AG04449 (cell line): ENCODE measurements at regions not wholly inside any gene's neighbourhood (a gene's known extent, or its start where the extent isn't known, plus 50 kb on each side); places are given as distances from the start of the nearest gene placed in this dataset.
"Not testable (repeated sequence)": the region's sequence is repeated elsewhere in the genome, so short reads cannot be mapped to it uniquely, and the experiment has no call there.

Experiments used
- CTCF ChIA-PET: fragments of 350-600 bp; formaldehyde crosslinking; extraction: SDS; loops from one replicate; lab custom pipeline; 2021; ENCODE audit warnings: antibody characterized with exemption; lab: Yijun Ruan, JAX
- POLR2A ChIA-PET: fragments of 400-600, 350-600 bp; formaldehyde crosslinking; extraction: SDS; loops from one replicate; lab custom pipeline; 2020; ENCODE audit warnings: antibody characterized with exemption, inconsistent platforms; lab: Yijun Ruan, JAX
- DNase-seq: peaks from one replicate; pipeline ENCODE4 v3.0.0-alpha.2; 2010; ENCODE audit warnings: low read depth, low spot score
- H3K4me3 ChIP-seq: 2 replicates; pipeline ENCODE4 v1.5.1; 2011; ENCODE audit warnings: low read depth, mild to moderate bottlenecking, control low read depth, low read length
- TF ChIP-seq, protein P1 (sequence below): IDR thresholded peaks from one replicate; pipeline ENCODE4 v1.5.1; 2011; ENCODE audit warnings: mild to moderate bottlenecking, moderate library complexity, low read length, control low read depth, inconsistent platforms; ENCODE audit not compliant: insufficient read depth; ENCODE audit errors: missing control alignments

- POLR2A ChIA-PET, result no interaction called here
- DNase-seq, result no peak
- H3K4me3 ChIP-seq, result no peak overlapping the region
- CTCF ChIA-PET, result no interaction called here
- TF ChIP-seq, protein P1, sequence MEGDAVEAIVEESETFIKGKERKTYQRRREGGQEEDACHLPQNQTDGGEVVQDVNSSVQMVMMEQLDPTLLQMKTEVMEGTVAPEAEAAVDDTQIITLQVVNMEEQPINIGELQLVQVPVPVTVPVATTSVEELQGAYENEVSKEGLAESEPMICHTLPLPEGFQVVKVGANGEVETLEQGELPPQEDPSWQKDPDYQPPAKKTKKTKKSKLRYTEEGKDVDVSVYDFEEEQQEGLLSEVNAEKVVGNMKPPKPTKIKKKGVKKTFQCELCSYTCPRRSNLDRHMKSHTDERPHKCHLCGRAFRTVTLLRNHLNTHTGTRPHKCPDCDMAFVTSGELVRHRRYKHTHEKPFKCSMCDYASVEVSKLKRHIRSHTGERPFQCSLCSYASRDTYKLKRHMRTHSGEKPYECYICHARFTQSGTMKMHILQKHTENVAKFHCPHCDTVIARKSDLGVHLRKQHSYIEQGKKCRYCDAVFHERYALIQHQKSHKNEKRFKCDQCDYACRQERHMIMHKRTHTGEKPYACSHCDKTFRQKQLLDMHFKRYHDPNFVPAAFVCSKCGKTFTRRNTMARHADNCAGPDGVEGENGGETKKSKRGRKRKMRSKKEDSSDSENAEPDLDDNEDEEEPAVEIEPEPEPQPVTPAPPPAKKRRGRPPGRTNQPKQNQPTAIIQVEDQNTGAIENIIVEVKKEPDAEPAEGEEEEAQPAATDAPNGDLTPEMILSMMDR, result no peak
These were observed 246.5 kb downstream of the MYCN start for GRCh38 chr2:16186661-16187481.

DNA sequence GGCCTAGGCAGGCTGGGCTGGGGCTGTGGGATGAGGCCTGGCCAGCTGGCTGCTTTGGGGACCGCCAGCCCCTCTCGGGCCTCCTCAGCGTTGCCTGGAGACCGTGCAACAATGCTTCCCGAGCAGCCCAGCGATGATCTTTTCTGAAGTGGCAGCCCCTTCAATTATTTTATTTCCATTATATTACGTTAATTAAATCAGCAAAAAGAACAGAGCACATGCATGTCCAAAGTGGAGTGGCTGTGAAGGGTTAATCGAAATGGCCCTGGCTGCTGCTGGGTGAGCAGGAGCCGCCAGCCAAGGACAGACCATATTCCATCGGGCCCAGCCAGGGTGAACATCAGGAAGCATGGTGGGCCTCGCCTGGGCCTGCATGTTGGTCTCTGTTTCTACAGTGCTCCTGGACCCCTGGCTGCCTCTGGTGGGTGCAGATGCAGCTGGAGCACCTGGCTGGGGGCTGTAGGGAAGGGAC is 245.5 kb downstream of the MYCN start:
- no peak for DNase-seq
- ChIA-PET POLR2A (no interaction called here), CTCF (no interaction called here)
- TF ChIP-seq, protein P1, result no peak
- no peak overlapping the region for H3K4me3 ChIP-seq

DNA sequence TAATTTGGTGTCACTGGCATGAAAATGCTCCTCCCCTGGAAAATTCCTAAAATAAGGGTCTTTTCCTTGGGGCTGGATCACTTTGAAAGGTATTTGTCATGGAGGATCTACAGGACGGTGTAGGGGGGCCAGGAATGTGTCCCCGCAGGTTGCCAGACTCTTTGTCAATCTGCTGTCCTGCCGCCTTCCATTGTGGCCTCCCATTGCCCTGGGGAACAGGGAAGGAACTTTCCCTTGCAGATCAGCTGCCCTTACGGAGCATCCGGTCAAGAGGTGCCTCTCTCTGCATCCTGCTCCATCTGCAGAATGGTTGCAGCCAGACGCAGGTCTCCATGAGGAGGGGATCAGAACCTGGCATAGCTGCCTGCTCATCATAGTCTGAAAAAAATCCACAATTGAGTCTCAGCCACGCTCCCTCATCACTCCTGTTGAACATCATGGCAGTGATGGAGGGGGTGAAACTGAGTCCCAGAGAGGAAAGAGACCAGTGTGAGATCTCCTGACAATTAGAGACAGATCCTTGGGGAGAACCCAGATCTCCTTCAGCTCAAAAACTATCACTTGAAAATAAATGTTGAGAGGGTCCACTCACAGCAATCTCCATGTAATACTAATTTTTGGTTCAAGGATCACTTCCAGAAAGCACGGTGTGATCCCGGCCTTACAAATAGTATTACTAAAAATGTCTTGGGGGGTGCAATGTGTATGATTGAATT is 244.8 kb downstream of the MYCN start:
- ChIA-PET POLR2A (no interaction called here), CTCF (no interaction called here)
- H3K4me3 ChIP-seq, result no peak overlapping the region
- DNase-seq, result no peak
- TF ChIP-seq, protein P1, result no peak

DNA sequence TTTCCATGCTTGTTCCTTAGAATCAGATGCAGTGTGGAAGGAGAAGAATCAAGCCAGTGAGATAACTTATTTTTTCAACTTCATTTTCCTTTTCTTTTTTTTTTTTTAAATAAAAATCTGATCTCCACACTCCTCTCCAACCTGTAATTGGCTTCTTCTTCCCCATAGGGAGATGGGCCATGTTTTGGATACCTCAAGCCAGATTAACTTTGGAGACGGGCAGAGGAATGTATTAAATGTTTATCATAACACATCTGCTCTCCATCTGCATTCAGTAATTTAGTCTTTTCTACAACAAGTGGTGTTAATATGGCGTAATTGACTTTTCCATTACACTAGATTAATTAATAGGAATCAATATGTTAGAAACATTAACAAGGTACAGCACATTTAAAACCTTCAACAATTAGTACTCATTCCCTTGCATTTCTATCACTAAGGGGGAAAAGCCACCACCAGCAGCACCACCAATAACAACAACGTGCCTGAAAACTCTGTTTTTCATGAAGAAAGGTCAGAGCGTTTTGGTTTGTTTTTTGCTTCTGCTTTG is 244.1 kb downstream of the MYCN start:
- CTCF ChIA-PET, result no interaction called here
- TF ChIP-seq, protein P1, result no peak
- POLR2A ChIA-PET, result no interaction called here
- H3K4me3 ChIP-seq, result no peak overlapping the region
- DNase-seq, result no peak

- ChIA-PET CTCF (no interaction called here), POLR2A (no interaction called here)
- TF ChIP-seq, protein P1, result no peak
- no peak for DNase-seq
- no peak overlapping the region for H3K4me3 ChIP-seq
These were observed 243.0 kb downstream of the MYCN start for GRCh38 chr2:16183345-16183744.

DNA sequence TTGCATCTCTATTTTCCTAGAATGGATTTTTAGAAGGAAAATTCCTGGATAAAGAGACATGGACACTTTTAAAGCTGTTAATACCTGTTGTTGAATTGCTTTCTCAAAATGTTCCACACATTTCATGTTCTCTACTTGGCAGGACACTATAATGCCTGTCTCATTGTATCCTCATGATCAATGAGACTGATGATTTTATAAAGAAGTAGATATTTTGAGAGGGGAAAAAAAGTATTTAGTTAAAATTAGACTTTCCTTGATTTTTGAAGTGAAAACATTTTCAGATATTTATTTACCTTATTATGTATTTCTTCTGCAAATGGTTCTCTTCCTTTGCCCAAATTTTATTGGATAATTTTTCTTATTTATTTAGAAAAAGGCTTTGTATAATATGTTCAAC is 242.5 kb downstream of the MYCN start:
- no peak overlapping the region for H3K4me3 ChIP-seq
- TF ChIP-seq, protein P1, result no peak
- POLR2A ChIA-PET, result no interaction called here
- DNase-seq, result no peak
- CTCF ChIA-PET, result no interaction called here

DNA sequence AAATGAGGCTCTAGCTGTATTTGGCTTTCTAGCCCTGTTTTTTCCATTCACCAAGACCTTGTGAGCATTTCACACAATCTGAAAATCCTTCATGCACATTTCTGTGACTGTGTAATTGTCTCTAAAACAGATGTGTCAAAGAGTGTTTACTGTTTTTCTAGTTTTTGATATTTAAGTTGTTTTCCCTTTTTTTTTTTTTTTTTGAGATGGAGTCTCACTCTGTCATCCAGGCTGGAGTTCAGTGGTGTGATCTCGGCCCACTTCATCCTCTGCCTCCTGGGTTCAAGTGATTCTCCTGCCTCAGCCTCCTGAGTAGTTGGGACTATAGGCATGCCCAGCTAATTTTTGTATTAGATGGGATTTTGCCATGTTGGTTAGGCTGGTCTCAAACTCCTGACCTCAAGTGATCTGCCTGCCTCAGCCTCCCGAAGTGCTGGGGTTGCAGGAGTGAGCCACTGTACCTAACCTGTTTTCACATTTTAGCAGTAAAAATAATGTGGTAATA is 242.0 kb downstream of the MYCN start:
- DNase-seq, H3K4me3 ChIP-seq, CTCF ChIA-PET, POLR2A ChIA-PET: not testable (repeated sequence)
